ENCODE measurements at regions not wholly inside any gene's neighbourhood (a gene's known extent, or its start where the extent isn't known, plus 50 kb on each side); places are given as distances from the start of the nearest gene placed in this dataset.

GRCh38 chr2:173819852-173820251, 145.3 kb downstream of the SP3 start:
- TF ChIP-seq POLR2A (IDR thresholded peaks at IDR 0.05) = no peak
- no peak for TF ChIP-seq CTCF (IDR thresholded peaks at IDR 0.05)
- intact Hi-C loops (cut with DNase I) = no loop called here
- Histone ChIP-seq H3K36me3 (no peaks in the 10 kb centered on the region), H3K27me3 (no peaks in the 10 kb centered on the region), H3K4me3 (no peak overlapping the region), H3K27ac (no peak overlapping the region), H3K9me3 (no peaks in the 10 kb centered on the region), H3K4me1 (peaks cover 8% of the 10 kb centered on the region)
- no peak for DNase-seq (ENCODE audit: extremely low spot score in 2 of 2)

GRCh38 chr2:173821451-173821850, 143.7 kb downstream of the SP3 start:
- Histone ChIP-seq H3K4me3 (no peak overlapping the region), H3K9me3 (no peaks in the 10 kb centered on the region), H3K4me1 (peaks cover 8% of the 10 kb centered on the region), H3K36me3 (no peaks in the 10 kb centered on the region), H3K27me3 (no peaks in the 10 kb centered on the region), H3K27ac (no peak overlapping the region)
- TF ChIP-seq CTCF (IDR thresholded peaks at IDR 0.05) = no peak
- no peak for TF ChIP-seq POLR2AphosphoS5 (IDR thresholded peaks at IDR 0.05; ENCODE audit: insufficient read depth in 1 of 2, low read depth in 1 of 2)
- no peak for TF ChIP-seq POLR2A (IDR thresholded peaks at IDR 0.05)
- DNase-seq (ENCODE audit: extremely low spot score in 2 of 2) = no peak
- intact Hi-C loops (cut with DNase I) = no loop called here

- no peaks in the 10 kb centered on the region for H3K27me3 ChIP-seq
- intact Hi-C loops (cut with DNase I) = no loop called here
- no peaks in the 10 kb centered on the region for H3K9me3 ChIP-seq
- H3K36me3 ChIP-seq = no peaks in the 10 kb centered on the region
- peaks cover 10% of the 10 kb centered on the region for H3K4me1 ChIP-seq
- DNase-seq (ENCODE audit: extremely low spot score in 2 of 2) = no peak
- H3K27ac ChIP-seq = no peak overlapping the region
- no peak overlapping the region for H3K4me3 ChIP-seq
- TF ChIP-seq POLR2AphosphoS5 (IDR thresholded peaks at IDR 0.05; ENCODE audit: insufficient read depth in 1 of 2, low read depth in 1 of 2) = no peak
- no peak for TF ChIP-seq POLR2A (IDR thresholded peaks at IDR 0.05)
- TF ChIP-seq CTCF (IDR thresholded peaks at IDR 0.05) = no peak
Measured at GRCh38 chr2:173822889-173823542, 142.2 kb downstream of the SP3 start.

GRCh38 chr2:173823543-173823939, 141.6 kb downstream of the SP3 start:
- peaks cover 14% of the 10 kb centered on the region for H3K4me1 ChIP-seq
- no peaks in the 10 kb centered on the region for H3K27me3 ChIP-seq
- H3K36me3 ChIP-seq = no peaks in the 10 kb centered on the region
- no peak overlapping the region for H3K27ac ChIP-seq
- intact Hi-C loops (cut with DNase I) = no loop called here
- H3K4me3 ChIP-seq = no peak overlapping the region
- TF ChIP-seq CTCF (IDR thresholded peaks at IDR 0.05) = no peak
- TF ChIP-seq POLR2A (IDR thresholded peaks at IDR 0.05) = no peak
- no peak for TF ChIP-seq POLR2AphosphoS5 (IDR thresholded peaks at IDR 0.05; ENCODE audit: insufficient read depth in 1 of 2, low read depth in 1 of 2)
- no peak for DNase-seq (ENCODE audit: extremely low spot score in 2 of 2)
- no peaks in the 10 kb centered on the region for H3K9me3 ChIP-seq

- Histone ChIP-seq H3K9me3 (no peaks in the 10 kb centered on the region), H3K4me3 (no peak overlapping the region), H3K36me3 (no peaks in the 10 kb centered on the region), H3K27ac (peak overlapping the region; percentile 42), H3K4me1 (peaks cover 51% of the 10 kb centered on the region), H3K27me3 (no peaks in the 10 kb centered on the region)
- TF ChIP-seq POLR2A (IDR thresholded peaks at IDR 0.05) = no peak
- TF ChIP-seq POLR2AphosphoS5 (IDR thresholded peaks at IDR 0.05; ENCODE audit: insufficient read depth in 1 of 2, low read depth in 1 of 2) = no peak
- no peak for TF ChIP-seq CTCF (IDR thresholded peaks at IDR 0.05)
- DNase-seq (ENCODE audit: extremely low spot score in 2 of 2) = no peak
- intact Hi-C loops (cut with DNase I) = no loop called here
Measured at GRCh38 chr2:173828189-173829142, 136.7 kb downstream of the SP3 start.

Data from vagina (tissue), 2 donors.